GM12891 (cell line): ENCODE measurements at regions not wholly inside any gene's neighbourhood (a gene's known extent, or its start where the extent isn't known, plus 50 kb on each side); places are given as distances from the start of the nearest gene placed in this dataset.
"Not testable (repeated sequence)": the region's sequence is repeated elsewhere in the genome, so short reads cannot be mapped to it uniquely, and the experiment has no call there.

Experiments used
- PAX5 ChIP-seq: IDR thresholded peaks from 2 replicates; pipeline ENCODE4 v1.6.1; 2011; ENCODE audit warnings: low read length, moderate library complexity, mild to moderate bottlenecking; ENCODE audit not compliant: insufficient read depth, severe bottlenecking
- POLR2A ChIP-seq: IDR thresholded peaks from 2 replicates; pipeline ENCODE4 v1.6.1; 2011; ENCODE audit warnings: low read depth, low read length, control low read depth
- POLR2AphosphoS5 ChIP-seq: IDR thresholded peaks from 2 replicates; pipeline ENCODE4 v1.6.1; 2011; ENCODE audit warnings: low read depth, low read length, control low read depth
- POU2F2 ChIP-seq: IDR thresholded peaks from 2 replicates; pipeline ENCODE4 v1.6.1; 2011; ENCODE audit warnings: low read depth, mild to moderate bottlenecking, control low read depth, low read length, moderate library complexity
- SPI1 ChIP-seq: IDR thresholded peaks from 2 replicates; pipeline ENCODE4 v1.6.1; 2011; ENCODE audit warnings: low read depth, low read length, control low read depth
- TAF1 ChIP-seq: IDR thresholded peaks from 2 replicates; pipeline ENCODE4 v1.6.1; 2011; ENCODE audit warnings: low read depth, low read length, control low read depth

DNA sequence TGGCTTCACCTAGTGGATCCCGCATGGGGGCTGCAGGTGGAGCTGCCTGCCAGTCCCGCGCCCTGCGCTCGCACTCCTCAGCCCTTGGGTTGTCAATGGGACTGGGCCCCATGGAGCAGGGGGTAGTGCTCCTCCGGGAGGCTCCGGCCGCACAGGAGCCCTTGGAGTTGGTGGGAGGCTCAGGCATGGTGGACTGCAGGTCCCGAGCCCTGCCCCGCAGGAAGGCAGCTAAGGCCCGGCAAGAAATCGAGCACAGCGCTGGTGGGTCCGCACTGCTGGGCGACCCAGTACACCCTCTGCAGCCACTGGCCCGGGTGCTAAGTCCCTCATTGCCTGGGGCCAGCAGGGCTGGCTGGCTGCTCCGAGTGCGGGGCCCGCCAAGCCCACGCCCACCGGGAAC is 231.2 kb upstream of the TECRL start:
- not testable (repeated sequence) for TF ChIP-seq POLR2AphosphoS5, POLR2A, TAF1, PAX5, SPI1, POU2F2
